HCT116 (cell line): ENCODE measurements at regions not wholly inside any gene's neighbourhood (a gene's known extent, or its start where the extent isn't known, plus 50 kb on each side); places are given as distances from the start of the nearest gene placed in this dataset.

Experiments used
- ATAC-seq: fragments of 200-7000 bp; cut with Tn5 transposase; 2 replicates; pipeline ENCODE4 v1.9.1; 2020; ENCODE audit warnings: mild to moderate bottlenecking, moderate library complexity
- BruUV-seq: library from RNA; stranded (reverse); fragments of 400-500 nt; replicated peaks from 2 replicates; lab custom pipeline; 2021; lab: Mats Ljungman, UMichigan
- CTCF ChIA-PET: fragments of 300-600 bp; sonication (Branson Sonifier 250); formaldehyde crosslinking; loops from one replicate; lab custom pipeline; 2021; ENCODE audit warnings: antibody characterized with exemption; lab: Charles Lee
- POLR2A ChIA-PET: fragments of 300-600, 350-600 bp; sonication (Branson Sonifier 250); formaldehyde crosslinking; loops from one replicate; lab custom pipeline; 2021; ENCODE audit warnings: antibody characterized with exemption; lab: Charles Lee
- RAD21 ChIA-PET, 2 experiments: fragments of 300-600 bp; sonication (Branson Sonifier 250); formaldehyde crosslinking; loops; one replicate each; lab custom pipeline; 2023; ENCODE audit warnings: low total read pairs in 2 of 2; ENCODE audit not compliant: uncharacterized antibody in 2 of 2, unreplicated experiment in 2 of 2, low non-redundant PET in 1 of 2; lab: Charles Lee
- DNase-seq: peaks from one replicate; pipeline ENCODE4 v3.0.0-alpha.2; 2010; ENCODE audit warnings: low read depth, low spot score
- H2AFZ ChIP-seq: fragments of 200-600 bp; shearing (Covaris generic), sonication (generic); 2 replicates; pipeline ENCODE4 v1.6.1; 2017; ENCODE audit warnings: low read depth, mixed run types, mixed read lengths, antibody characterized with exemption, low read length; ENCODE audit not compliant: poor library complexity, severe bottlenecking
- H3K27ac ChIP-seq: 2 replicates; pipeline ENCODE4 v1.5.1; 2012; ENCODE audit warnings: low read depth, low read length
- H3K27me3 ChIP-seq: fragments of 200-600 bp; sonication (generic); 2 replicates; pipeline ENCODE4 v1.6.1; 2016; ENCODE audit warnings: mixed run types, low read length, mixed read lengths; ENCODE audit not compliant: insufficient read depth
- H3K36me3 ChIP-seq, 2 experiments: fragments of 200-500 bp in 1 of 2; fragments of 200-600 bp in 1 of 2; sonication (Bioruptor generic) in 1 of 2; sonication (generic) in 1 of 2; 2 replicates each; pipeline versions ENCODE4 v1.5.1 to v1.6.1; 2014 to 2016; ENCODE audit warnings: low read length in 2 of 2, inconsistent platforms in 1 of 2, mixed read lengths in 1 of 2, mixed run types in 1 of 2; ENCODE audit not compliant: insufficient read depth in 2 of 2, control insufficient read depth in 1 of 2
- H3K4me1 ChIP-seq, 2 experiments: fragments of 200-600 bp in 1 of 2; sonication (generic) in 1 of 2; 2 replicates each; pipeline versions ENCODE4 v1.5.1 to v1.6.1; 2012 to 2017; ENCODE audit warnings: low read length in 2 of 2, inconsistent platforms in 1 of 2, mild to moderate bottlenecking in 1 of 2, mixed read lengths in 1 of 2, mixed run types in 1 of 2, moderate library complexity in 1 of 2; ENCODE audit not compliant: insufficient read depth in 2 of 2, control insufficient read depth in 1 of 2
- H3K4me2 ChIP-seq: fragments of 200-600 bp; sonication (generic); 2 replicates; pipeline ENCODE4 v1.6.1; 2017; ENCODE audit warnings: mixed run types, low read length, mixed read lengths
- H3K4me3 ChIP-seq, 2 experiments: fragments of 200-600 bp in 1 of 2; sonication (generic) in 1 of 2; replicated peaks in 1 of 2; 2 replicates each; pipeline ENCODE4 v1.5.1; 2011 to 2016; ENCODE audit warnings: low read length in 2 of 2, control low read depth in 1 of 2, low read depth in 1 of 2, mild to moderate bottlenecking in 1 of 2, mixed read lengths in 1 of 2, mixed run types in 1 of 2
- H3K79me2 ChIP-seq: fragments of 200-600 bp; sonication (generic); 2 replicates; pipeline ENCODE4 v1.6.1; 2017; ENCODE audit warnings: mild to moderate bottlenecking, mixed run types, low read length, moderate library complexity, mixed read lengths; ENCODE audit not compliant: insufficient read depth
- H3K9ac ChIP-seq: fragments of 200-600 bp; sonication (generic); 2 replicates; pipeline ENCODE4 v1.6.1; 2016; ENCODE audit warnings: low read length, mixed read lengths
- H3K9me2 ChIP-seq: fragments of 200-600 bp; sonication (generic), shearing (Covaris generic); 2 replicates; pipeline ENCODE4 v1.6.1; 2017; ENCODE audit warnings: mixed run types, mild to moderate bottlenecking, moderate library complexity; ENCODE audit not compliant: insufficient read depth
- H3K9me3 ChIP-seq, 2 experiments: fragments of 200-500 bp in 1 of 2; fragments of 200-600 bp in 1 of 2; sonication (Bioruptor generic) in 1 of 2; sonication (generic) in 1 of 2; 2 replicates each; pipeline ENCODE4 v1.6.1; 2014 to 2017; ENCODE audit warnings: low read length in 2 of 2, mixed read lengths in 2 of 2, inconsistent platforms in 1 of 2, low read depth in 1 of 2, mild to moderate bottlenecking in 1 of 2, mixed run types in 1 of 2, moderate library complexity in 1 of 2; ENCODE audit not compliant: control insufficient read depth in 1 of 2, insufficient read depth in 1 of 2
- H4K20me1 ChIP-seq: fragments of 200-600 bp; sonication (generic), shearing (Covaris generic); 2 replicates; pipeline ENCODE4 v1.6.1; 2017; ENCODE audit warnings: mixed run types, mild to moderate bottlenecking, moderate library complexity; ENCODE audit not compliant: insufficient read depth
- ELF1 ChIP-seq: IDR thresholded peaks from 2 replicates; pipeline ENCODE4 v1.6.1; 2012; ENCODE audit warnings: low read depth, borderline replicate concordance
- EZH2 ChIP-seq: fragments of 200-600 bp; sonication (generic); IDR thresholded peaks from 2 replicates; pipeline ENCODE4 v1.6.1; 2017; ENCODE audit warnings: antibody characterized with exemption, mixed run types
- JUND ChIP-seq: IDR thresholded peaks from 2 replicates; pipeline ENCODE4 v1.6.1; 2012
- MAX ChIP-seq: IDR thresholded peaks from 2 replicates; pipeline ENCODE4 v1.6.1; 2012
- ZNF274 ChIP-seq: fragments of 200-500 bp; sonication (Bioruptor generic); IDR thresholded peaks from 2 replicates; pipeline ENCODE4 v1.6.1; 2014; ENCODE audit warnings: mild to moderate bottlenecking, low read depth, low read length, inconsistent platforms
- intact Hi-C: fragments of 100-400 bp; cut with micrococcal nuclease; formaldehyde crosslinking; loops from 2 replicates; pipeline ENCODE4 v1.10.0; 2022
- TF ChIP-seq, protein P1 (sequence below): IDR thresholded peaks from 2 replicates; pipeline ENCODE4 v1.6.1; 2012; ENCODE audit warnings: low read depth

DNA sequence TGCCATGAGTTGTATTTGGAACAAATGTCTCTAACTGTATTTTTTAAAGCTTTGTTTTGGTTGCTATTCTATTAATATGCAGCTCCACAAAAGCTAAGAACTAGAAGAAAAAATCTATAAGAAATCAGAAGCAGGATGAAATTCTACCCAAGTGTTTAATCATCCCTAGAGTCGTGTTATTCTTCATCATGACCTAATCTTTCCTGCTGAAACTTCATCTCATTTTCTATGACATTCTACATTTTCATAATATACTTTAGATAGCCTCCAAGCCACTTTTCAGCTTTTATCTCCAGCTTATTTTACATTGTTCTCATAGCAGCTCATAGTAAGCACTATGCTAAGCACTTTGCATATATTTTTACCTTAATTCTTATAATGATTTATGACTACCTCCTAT, 302.8 kb downstream of the FOXO1 start:
- Histone ChIP-seq H3K4me2 (no peak overlapping the region), H3K27me3 (no peaks in the 10 kb centered on the region), H3K79me2 (no peaks in the 10 kb centered on the region), H3K4me1 (peaks cover 0 to 4% of the 10 kb centered on the region in 2 experiments; a peak in 1 of 4 replicates), H3K4me3 (no peak overlapping the region), H3K9me3 (no peaks in the 10 kb centered on the region), H3K9me2 (no peaks in the 10 kb centered on the region), H3K9ac (no peak overlapping the region), H3K36me3 (no peaks in the 10 kb centered on the region), H4K20me1 (no peaks in the 10 kb centered on the region), H3K27ac (no peak overlapping the region), H2AFZ (no peak overlapping the region)
- intact Hi-C loops: no loop called here
- BruUV-seq: no TSS peak
- no peak for DNase-seq
- TF ChIP-seq EZH2 (no peak), ELF1 (no peak), JUND (no peak)
- TF ChIP-seq, protein P1, sequence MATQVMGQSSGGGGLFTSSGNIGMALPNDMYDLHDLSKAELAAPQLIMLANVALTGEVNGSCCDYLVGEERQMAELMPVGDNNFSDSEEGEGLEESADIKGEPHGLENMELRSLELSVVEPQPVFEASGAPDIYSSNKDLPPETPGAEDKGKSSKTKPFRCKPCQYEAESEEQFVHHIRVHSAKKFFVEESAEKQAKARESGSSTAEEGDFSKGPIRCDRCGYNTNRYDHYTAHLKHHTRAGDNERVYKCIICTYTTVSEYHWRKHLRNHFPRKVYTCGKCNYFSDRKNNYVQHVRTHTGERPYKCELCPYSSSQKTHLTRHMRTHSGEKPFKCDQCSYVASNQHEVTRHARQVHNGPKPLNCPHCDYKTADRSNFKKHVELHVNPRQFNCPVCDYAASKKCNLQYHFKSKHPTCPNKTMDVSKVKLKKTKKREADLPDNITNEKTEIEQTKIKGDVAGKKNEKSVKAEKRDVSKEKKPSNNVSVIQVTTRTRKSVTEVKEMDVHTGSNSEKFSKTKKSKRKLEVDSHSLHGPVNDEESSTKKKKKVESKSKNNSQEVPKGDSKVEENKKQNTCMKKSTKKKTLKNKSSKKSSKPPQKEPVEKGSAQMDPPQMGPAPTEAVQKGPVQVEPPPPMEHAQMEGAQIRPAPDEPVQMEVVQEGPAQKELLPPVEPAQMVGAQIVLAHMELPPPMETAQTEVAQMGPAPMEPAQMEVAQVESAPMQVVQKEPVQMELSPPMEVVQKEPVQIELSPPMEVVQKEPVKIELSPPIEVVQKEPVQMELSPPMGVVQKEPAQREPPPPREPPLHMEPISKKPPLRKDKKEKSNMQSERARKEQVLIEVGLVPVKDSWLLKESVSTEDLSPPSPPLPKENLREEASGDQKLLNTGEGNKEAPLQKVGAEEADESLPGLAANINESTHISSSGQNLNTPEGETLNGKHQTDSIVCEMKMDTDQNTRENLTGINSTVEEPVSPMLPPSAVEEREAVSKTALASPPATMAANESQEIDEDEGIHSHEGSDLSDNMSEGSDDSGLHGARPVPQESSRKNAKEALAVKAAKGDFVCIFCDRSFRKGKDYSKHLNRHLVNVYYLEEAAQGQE: no peak
- ATAC-seq: no peak
- CTCF ChIA-PET: no interaction called here
- POLR2A ChIA-PET: no interaction called here
- RAD21 ChIA-PET: no interaction called here

DNA sequence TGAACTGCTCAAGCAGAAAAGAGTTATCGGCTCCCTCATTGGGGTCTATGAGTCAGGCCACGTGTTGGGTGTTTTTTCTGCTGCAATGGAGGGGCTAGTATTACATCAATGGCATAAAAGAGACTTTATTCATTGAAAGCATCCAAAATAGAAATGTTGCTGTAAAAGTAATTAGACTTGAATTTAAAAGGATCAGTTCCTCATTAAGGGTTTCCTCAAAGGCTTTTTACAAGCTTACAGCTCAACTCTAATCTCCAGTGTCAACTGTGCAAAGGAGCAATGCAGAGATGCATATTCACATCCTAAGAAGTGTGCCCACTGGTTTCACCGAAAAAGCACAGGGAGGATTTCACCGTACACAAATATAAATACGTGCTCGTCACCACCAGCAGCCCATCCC, 300.3 kb downstream of the FOXO1 start:
- H3K27me3 ChIP-seq: no peaks in the 10 kb centered on the region
- no peak overlapping the region for H3K4me3 ChIP-seq
- peaks cover 0 to 4% of the 10 kb centered on the region in 2 experiments; a peak in 1 of 4 replicates for H3K4me1 ChIP-seq
- intact Hi-C loops: no loop called here
- DNase-seq (no peak), ATAC-seq (no peak)
- H3K9me2 ChIP-seq: no peaks in the 10 kb centered on the region
- H4K20me1 ChIP-seq: no peaks in the 10 kb centered on the region
- no peak overlapping the region for H3K4me2 ChIP-seq
- H3K9me3 ChIP-seq: no peaks in the 10 kb centered on the region
- H3K9ac ChIP-seq: no peak overlapping the region
- ChIA-PET CTCF (no interaction called here), RAD21 (no interaction called here), POLR2A (no interaction called here)
- TF ChIP-seq JUND: no peak
- no peak for TF ChIP-seq ZNF274
- TF ChIP-seq MAX: no peak
- no peak overlapping the region for H3K27ac ChIP-seq
- BruUV-seq: no TSS peak
- H2AFZ ChIP-seq: no peak overlapping the region
- H3K79me2 ChIP-seq: no peaks in the 10 kb centered on the region
- no peaks in the 10 kb centered on the region for H3K36me3 ChIP-seq
